Caco-2 (cell line): ENCODE measurements at regions not wholly inside any gene's neighbourhood (a gene's known extent, or its start where the extent isn't known, plus 50 kb on each side); places are given as distances from the start of the nearest gene placed in this dataset.

Experiments
- BruUV-seq: library from RNA; stranded (reverse); fragments of 400-500 nt; replicated peaks from 2 replicates; lab custom pipeline; 2021; lab: Mats Ljungman, UMichigan
- CTCF ChIA-PET: fragments of 300-600 bp; sonication (Branson Sonifier 250); formaldehyde crosslinking; loops from one replicate; lab custom pipeline; 2022; ENCODE audit warnings: antibody characterized with exemption; lab: Charles Lee
- POLR2A ChIA-PET: fragments of 300-600 bp; sonication (Branson Sonifier 250); formaldehyde crosslinking; loops from one replicate; lab custom pipeline; 2022; ENCODE audit warnings: antibody characterized with exemption; lab: Charles Lee
- DNase-seq, 2 experiments: peaks; one replicate each; pipeline versions ENCODE4 v3.0.0 to v3.0.0-alpha.2; 2020 to 2022
- H3K27me3 ChIP-seq: replicated peaks from 2 replicates; pipeline ENCODE4 v1.6.0; 2011; ENCODE audit warnings: low read length; ENCODE audit not compliant: control insufficient read depth, insufficient read depth
- H3K36me3 ChIP-seq: 2 replicates; pipeline ENCODE4 v1.5.1; 2011; ENCODE audit warnings: low read length; ENCODE audit not compliant: control insufficient read depth, insufficient read depth
- H3K4me1 ChIP-seq: fragments of 250-450 bp; sonication (Bioruptor Pico); 2 replicates; pipeline ENCODE4 v1.5.1; 2020; ENCODE audit warnings: mild to moderate bottlenecking
- H3K4me3 ChIP-seq: 2 replicates; pipeline ENCODE4 v1.5.1; 2011; ENCODE audit warnings: low read depth, mild to moderate bottlenecking, control low read depth, low read length
- H3K9me3 ChIP-seq: fragments of 250-450 bp; sonication (Bioruptor Pico); 2 replicates; pipeline ENCODE4 v1.5.1; 2020; ENCODE audit warnings: mild to moderate bottlenecking, moderate library complexity
- H3K27ac Mint-ChIP-seq: one replicate; pipeline ENCODE4 v1.8.0; 2022; ENCODE audit warnings: mixed read lengths; ENCODE audit not compliant: unreplicated experiment
- H3K27me3 Mint-ChIP-seq: one replicate; pipeline ENCODE4 v1.8.0; 2022; ENCODE audit warnings: mixed read lengths; ENCODE audit not compliant: insufficient read depth, unreplicated experiment
- H3K36me3 Mint-ChIP-seq: one replicate; pipeline ENCODE4 v1.8.0; 2022; ENCODE audit warnings: mild to moderate bottlenecking, mixed read lengths; ENCODE audit not compliant: insufficient read depth, unreplicated experiment
- H3K4me1 Mint-ChIP-seq: one replicate; pipeline ENCODE4 v1.8.0; 2022; ENCODE audit warnings: low read depth, mixed read lengths; ENCODE audit not compliant: unreplicated experiment
- H3K4me3 Mint-ChIP-seq: one replicate; pipeline ENCODE4 v1.8.0; 2022; ENCODE audit warnings: mild to moderate bottlenecking, moderate library complexity, mixed read lengths; ENCODE audit not compliant: unreplicated experiment
- H3K9me3 Mint-ChIP-seq: one replicate; pipeline ENCODE4 v1.8.0; 2022; ENCODE audit warnings: mixed read lengths; ENCODE audit not compliant: unreplicated experiment
- CTCF ChIP-seq, 2 experiments: fragments of 200-600 bp in 1 of 2; IDR thresholded peaks; 1 replicate in 1 of 2; 2 replicates in 1 of 2; pipeline versions ENCODE4 v1.5.1 to v1.8.0; 2011 to 2022; ENCODE audit warnings: antibody characterized with exemption in 1 of 2, control low read depth in 1 of 2, inconsistent platforms in 1 of 2, low read depth in 1 of 2, low read length in 1 of 2, mild to moderate bottlenecking in 1 of 2, moderate library complexity in 1 of 2; ENCODE audit not compliant: insufficient read depth in 1 of 2, severe bottlenecking in 1 of 2, unreplicated experiment in 1 of 2
- intact Hi-C: fragments of 100-400 bp; cut with micrococcal nuclease; formaldehyde crosslinking; loops from one replicate; pipeline ENCODE4 v1.10.0; 2022; ENCODE audit not compliant: unreplicated experiment

- H3K36me3 ChIP-seq: no peaks in the 10 kb centered on the region
- no peaks in the 10 kb centered on the region for H3K36me3 Mint-ChIP-seq
- no TSS peak for BruUV-seq
- no peaks in the 10 kb centered on the region for H3K4me1 Mint-ChIP-seq
- DNase-seq: peak in 1 of 2 experiments; percentile 4
- H3K9me3 Mint-ChIP-seq: no peaks in the 10 kb centered on the region
- no peak overlapping the region for H3K4me3 ChIP-seq
- ChIA-PET POLR2A (no interaction called here), CTCF (no interaction called here)
- intact Hi-C loops: no loop called here
- TF ChIP-seq CTCF (IDR thresholded peaks at IDR 0.05; ENCODE audit: insufficient read depth in 1 of 2, low read depth in 1 of 2, low read length in 1 of 2, severe bottlenecking in 1 of 2, unreplicated experiment in 1 of 2): no peak
- no peak overlapping the region for H3K4me3 Mint-ChIP-seq
- no peaks in the 10 kb centered on the region for H3K4me1 ChIP-seq
- H3K27ac Mint-ChIP-seq: no peak overlapping the region
- no peaks in the 10 kb centered on the region for H3K9me3 ChIP-seq
- peaks cover 2% of the 10 kb centered on the region for H3K27me3 Mint-ChIP-seq
- H3K27me3 ChIP-seq: no peaks in the 10 kb centered on the region
These were observed 416.9 kb downstream of the FRK start for GRCh38 chr6:115643762-115644161.

- H3K27ac Mint-ChIP-seq: no peak overlapping the region
- no peaks in the 10 kb centered on the region for H3K36me3 ChIP-seq
- H3K9me3 Mint-ChIP-seq: no peaks in the 10 kb centered on the region
- POLR2A ChIA-PET: no interaction called here
- no peaks in the 10 kb centered on the region for H3K27me3 Mint-ChIP-seq
- H3K4me3 ChIP-seq: no peak overlapping the region
- CTCF ChIA-PET: no interaction called here
- intact Hi-C loops: no loop called here
- H3K36me3 Mint-ChIP-seq: no peaks in the 10 kb centered on the region
- H3K4me3 Mint-ChIP-seq: no peak overlapping the region
- H3K27me3 ChIP-seq: no peaks in the 10 kb centered on the region
- H3K9me3 ChIP-seq: no peaks in the 10 kb centered on the region
- no peak for DNase-seq
- H3K4me1 ChIP-seq: no peaks in the 10 kb centered on the region
- BruUV-seq: no TSS peak
- no peaks in the 10 kb centered on the region for H3K4me1 Mint-ChIP-seq
- no peak for TF ChIP-seq CTCF (IDR thresholded peaks at IDR 0.05; ENCODE audit: insufficient read depth in 1 of 2, low read depth in 1 of 2, low read length in 1 of 2, severe bottlenecking in 1 of 2, unreplicated experiment in 1 of 2)
These were observed 425.8 kb downstream of the FRK start for GRCh38 chr6:115634887-115635286.

GRCh38 chr6:115634131-115634530, 426.6 kb downstream of the FRK start:
- Mint-ChIP-seq H3K9me3 (no peaks in the 10 kb centered on the region), H3K4me1 (no peaks in the 10 kb centered on the region), H3K27ac (no peak overlapping the region), H3K36me3 (no peaks in the 10 kb centered on the region), H3K4me3 (no peak overlapping the region), H3K27me3 (no peaks in the 10 kb centered on the region)
- H3K9me3 ChIP-seq: no peaks in the 10 kb centered on the region
- CTCF ChIA-PET: no interaction called here
- TF ChIP-seq CTCF (IDR thresholded peaks at IDR 0.05; ENCODE audit: insufficient read depth in 1 of 2, low read depth in 1 of 2, low read length in 1 of 2, severe bottlenecking in 1 of 2, unreplicated experiment in 1 of 2): no peak
- intact Hi-C loops: no loop called here
- no TSS peak for BruUV-seq
- POLR2A ChIA-PET: no interaction called here
- H3K4me1 ChIP-seq: no peaks in the 10 kb centered on the region
- DNase-seq: no peak
- H3K36me3 ChIP-seq: no peaks in the 10 kb centered on the region
- no peaks in the 10 kb centered on the region for H3K27me3 ChIP-seq
- no peak overlapping the region for H3K4me3 ChIP-seq
